GM23248 (cell line): ENCODE measurements at regions not wholly inside any gene's neighbourhood (a gene's known extent, or its start where the extent isn't known, plus 50 kb on each side); places are given as distances from the start of the nearest gene placed in this dataset.

Experiments
- EZH2 ChIP-seq: fragments of 200-600 bp; sonication (generic); IDR thresholded peaks from 2 replicates; pipeline ENCODE4 v1.6.1; 2018; ENCODE audit warnings: antibody characterized with exemption, mild to moderate bottlenecking; ENCODE audit not compliant: insufficient read depth, poor library complexity, severe bottlenecking
- EZH2phosphoT487 ChIP-seq: fragments of 200-600 bp; sonication (generic); IDR thresholded peaks from 2 replicates; pipeline ENCODE4 v1.6.1; 2018; ENCODE audit warnings: antibody characterized with exemption, moderate library complexity, mild to moderate bottlenecking, low read depth; ENCODE audit not compliant: insufficient read depth

DNA sequence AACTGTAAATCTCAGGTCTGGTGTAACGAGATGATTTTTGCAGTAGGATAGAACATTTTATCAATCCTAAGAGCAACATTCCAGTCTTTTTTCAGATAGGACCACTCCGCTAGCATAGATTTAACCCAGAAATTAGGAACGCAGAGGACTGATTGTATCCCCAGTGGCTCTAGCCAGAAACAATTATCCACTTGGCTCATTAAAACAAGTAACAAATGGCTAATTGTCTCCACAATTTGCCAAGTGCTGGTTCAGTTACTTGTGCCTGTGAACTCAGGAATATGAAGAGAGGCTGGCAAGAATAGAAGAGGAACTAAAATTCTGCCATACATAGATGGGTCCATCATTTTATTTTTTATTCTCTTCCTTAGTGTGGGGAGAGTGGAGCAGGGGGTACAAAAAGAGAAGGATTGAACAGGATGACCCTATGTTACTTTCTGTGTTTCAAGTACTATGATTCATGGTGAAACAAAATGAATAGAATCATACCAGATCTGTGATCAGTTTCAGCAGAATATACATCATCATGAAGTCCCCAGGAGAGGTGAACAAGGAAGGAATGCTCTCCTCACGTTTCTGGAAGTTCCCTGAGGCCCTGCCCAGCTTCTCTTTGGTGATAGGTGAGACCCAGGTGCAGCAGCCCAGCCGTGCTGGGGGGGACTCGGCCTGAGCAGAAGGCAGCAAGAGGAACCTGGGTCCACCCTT is 121.6 kb downstream of the ARL4C start:
- TF ChIP-seq EZH2phosphoT487 (no peak), EZH2 (no peak)
